ENCODE measurements at regions not wholly inside any gene's neighbourhood (a gene's known extent, or its start where the extent isn't known, plus 50 kb on each side); places are given as distances from the start of the nearest gene placed in this dataset.

DNA sequence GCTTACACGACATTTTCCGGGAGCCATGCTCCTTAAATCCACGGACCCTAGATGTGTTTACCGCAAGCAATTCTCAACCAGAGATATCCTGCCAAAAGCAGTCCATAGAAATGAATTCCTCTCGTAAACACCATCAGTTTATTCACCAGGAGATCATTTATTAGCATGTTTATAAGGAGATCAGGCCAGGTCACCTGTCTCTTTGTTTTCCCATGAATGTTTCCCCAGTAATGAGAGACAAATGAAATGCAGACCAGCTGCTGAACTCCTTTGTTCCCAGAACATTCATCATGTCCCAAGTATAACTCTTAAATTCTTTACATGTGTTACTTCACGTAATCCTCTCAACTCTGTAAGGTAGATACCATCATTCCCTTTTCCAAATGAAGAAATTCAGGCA lies 137.1 kb downstream of the DDX53 start:
- no peak overlapping the region for H3K4me3 ChIP-seq (ENCODE audit: low read depth, low read length)
- no peak for DNase-seq (ENCODE audit: low read depth)
- TF ChIP-seq, protein P1, sequence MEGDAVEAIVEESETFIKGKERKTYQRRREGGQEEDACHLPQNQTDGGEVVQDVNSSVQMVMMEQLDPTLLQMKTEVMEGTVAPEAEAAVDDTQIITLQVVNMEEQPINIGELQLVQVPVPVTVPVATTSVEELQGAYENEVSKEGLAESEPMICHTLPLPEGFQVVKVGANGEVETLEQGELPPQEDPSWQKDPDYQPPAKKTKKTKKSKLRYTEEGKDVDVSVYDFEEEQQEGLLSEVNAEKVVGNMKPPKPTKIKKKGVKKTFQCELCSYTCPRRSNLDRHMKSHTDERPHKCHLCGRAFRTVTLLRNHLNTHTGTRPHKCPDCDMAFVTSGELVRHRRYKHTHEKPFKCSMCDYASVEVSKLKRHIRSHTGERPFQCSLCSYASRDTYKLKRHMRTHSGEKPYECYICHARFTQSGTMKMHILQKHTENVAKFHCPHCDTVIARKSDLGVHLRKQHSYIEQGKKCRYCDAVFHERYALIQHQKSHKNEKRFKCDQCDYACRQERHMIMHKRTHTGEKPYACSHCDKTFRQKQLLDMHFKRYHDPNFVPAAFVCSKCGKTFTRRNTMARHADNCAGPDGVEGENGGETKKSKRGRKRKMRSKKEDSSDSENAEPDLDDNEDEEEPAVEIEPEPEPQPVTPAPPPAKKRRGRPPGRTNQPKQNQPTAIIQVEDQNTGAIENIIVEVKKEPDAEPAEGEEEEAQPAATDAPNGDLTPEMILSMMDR (conservative IDR thresholded peaks at IDR 0.05; ENCODE audit: low read depth, low read length), result no peak

DNA sequence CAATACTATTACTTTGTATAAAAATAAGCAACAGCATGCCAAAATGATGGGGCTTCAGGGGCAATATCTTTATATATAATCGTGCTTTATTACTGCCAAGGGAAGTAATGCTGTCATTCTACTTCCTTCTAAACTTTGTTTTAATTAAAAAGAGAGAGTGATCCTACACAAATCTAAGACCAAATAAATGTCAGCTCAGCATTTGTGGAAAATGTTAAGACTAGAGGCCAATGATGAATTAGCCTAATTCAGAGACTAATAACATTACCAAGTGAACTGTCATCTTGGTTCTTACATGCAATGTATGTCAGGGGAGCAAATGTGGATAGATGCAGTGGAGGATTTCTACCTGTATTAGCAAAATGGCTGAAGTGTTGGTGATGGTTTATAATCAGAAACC lies 166.4 kb upstream of the PTCHD1 start:
- H3K4me3 ChIP-seq (ENCODE audit: low read depth, low read length), result no peak overlapping the region
- TF ChIP-seq, protein P1 (conservative IDR thresholded peaks at IDR 0.05; ENCODE audit: low read depth, low read length), result no peak
- DNase-seq (ENCODE audit: low read depth), result no peak

DNA sequence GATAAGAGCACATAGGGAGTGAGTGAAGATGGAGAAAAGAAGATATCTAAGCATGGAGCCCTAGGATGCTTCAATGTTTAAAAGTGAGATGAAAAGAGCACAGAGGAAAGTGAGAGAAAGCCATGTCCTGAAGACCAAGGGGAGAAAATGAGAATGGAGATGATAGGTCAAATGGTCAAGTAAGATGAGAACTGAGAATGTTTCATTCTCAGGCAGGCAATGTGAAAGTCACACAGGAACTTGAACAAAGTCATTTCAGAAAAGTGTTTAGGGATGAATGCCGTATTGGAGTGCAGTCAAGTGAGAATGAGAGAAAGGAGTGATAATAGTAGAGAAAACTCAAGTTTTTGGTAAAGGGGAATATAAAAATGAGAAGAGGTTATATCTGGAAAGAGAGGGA lies 148.7 kb upstream of the PTCHD1 start:
- TF ChIP-seq, protein P1 (conservative IDR thresholded peaks at IDR 0.05; ENCODE audit: low read depth, low read length), result no peak
- DNase-seq (ENCODE audit: low read depth), result no peak
- H3K4me3 ChIP-seq (ENCODE audit: low read depth, low read length), result no peak overlapping the region

DNA sequence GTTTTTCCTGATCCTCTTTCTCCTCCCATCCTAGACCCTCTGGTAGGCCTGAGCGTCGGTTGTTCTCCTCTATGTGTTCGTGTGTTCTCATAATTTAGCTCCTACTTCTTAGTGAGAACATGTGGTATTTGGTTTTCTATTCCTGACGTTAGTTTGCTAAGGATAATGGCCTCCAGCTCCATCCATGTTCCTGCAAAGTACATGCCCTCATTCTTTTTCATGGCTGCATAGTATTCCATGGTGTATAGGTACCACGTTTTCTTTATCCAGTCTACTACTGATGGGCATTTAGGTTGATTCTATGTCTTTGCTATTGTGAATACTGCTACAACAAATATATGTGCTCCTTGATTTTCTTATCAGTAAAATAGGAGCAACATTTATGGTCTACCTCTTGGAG lies 146.8 kb upstream of the PTCHD1 start:
- no peak overlapping the region for H3K4me3 ChIP-seq (ENCODE audit: low read depth, low read length)
- no peak for DNase-seq (ENCODE audit: low read depth)
- TF ChIP-seq, protein P1 (conservative IDR thresholded peaks at IDR 0.05; ENCODE audit: low read depth, low read length), result no peak

DNA sequence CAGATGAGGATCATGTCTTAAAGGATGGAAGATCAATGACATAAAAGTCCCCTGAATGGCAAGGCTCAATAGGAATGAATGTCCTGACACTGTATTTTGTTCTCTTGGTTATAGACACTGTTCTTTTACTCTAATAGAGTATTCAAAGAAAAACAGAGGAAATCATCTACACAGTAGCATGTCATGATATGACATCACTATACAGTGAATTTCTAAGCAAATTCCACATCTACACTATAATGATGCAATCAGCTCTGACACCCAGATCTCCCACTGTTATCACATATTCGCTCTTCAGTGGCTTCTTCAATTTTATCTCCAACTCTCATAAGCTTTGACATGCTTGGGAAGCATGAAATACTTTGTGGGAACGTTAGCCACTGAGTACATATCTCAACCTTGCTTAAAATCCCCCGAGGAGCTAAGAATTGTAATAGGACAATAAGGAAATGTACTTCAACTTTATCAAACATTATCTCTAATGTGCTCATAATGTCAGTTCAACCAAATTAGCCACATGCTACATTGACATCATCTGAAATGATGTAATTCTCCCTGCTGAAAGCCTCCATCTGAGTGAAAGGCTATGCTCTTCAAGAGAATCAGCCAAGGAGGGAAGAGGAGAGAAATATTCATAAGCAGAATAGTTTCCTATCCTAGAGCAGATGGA lies 139.6 kb upstream of the PTCHD1 start:
- no peak for DNase-seq (ENCODE audit: low read depth)
- TF ChIP-seq, protein P1 (conservative IDR thresholded peaks at IDR 0.05; ENCODE audit: low read depth, low read length), result no peak
- H3K4me3 ChIP-seq (ENCODE audit: low read depth, low read length), result no peak overlapping the region

DNA sequence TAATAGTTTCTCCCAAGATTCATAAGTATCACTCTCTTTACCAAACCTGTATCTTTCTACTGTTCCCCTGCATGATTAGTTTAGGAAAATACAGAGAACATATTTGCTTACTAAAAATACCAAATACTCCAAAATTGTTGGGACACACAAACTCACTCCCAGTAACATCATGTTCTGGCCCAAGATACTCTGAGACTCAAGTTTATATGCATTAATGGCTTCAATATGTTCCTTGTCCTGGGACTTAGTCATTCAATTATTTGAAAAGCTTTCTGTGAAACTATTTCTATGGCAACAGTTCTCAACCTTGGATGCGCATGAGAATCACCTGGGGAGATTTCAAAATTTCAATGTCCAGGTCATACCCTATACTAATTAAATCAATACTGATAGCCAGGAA lies 138.9 kb upstream of the PTCHD1 start:
- no peak overlapping the region for H3K4me3 ChIP-seq (ENCODE audit: low read depth, low read length)
- TF ChIP-seq, protein P1 (conservative IDR thresholded peaks at IDR 0.05; ENCODE audit: low read depth, low read length), result no peak
- DNase-seq (ENCODE audit: low read depth), result no peak

DNA sequence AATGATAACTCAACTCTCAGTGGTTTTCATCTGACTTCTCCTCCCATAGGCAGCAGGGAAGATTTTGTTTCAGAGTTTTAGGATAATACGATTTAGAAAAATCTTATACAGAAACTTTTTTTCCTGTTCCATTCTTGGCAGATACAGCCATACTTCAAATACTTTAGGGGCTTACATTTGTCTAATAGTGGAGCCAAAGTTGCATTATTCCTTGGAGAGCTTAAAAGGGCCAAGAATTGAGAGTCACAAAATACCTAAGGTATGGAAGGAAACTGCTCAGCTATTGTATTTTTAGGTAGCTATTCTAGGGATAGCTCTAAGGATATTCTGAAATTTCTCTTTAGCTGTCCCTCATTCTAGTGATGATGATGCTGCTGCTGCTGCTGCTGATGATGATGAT lies 132.9 kb upstream of the PTCHD1 start:
- H3K4me3 ChIP-seq (ENCODE audit: low read depth, low read length), result no peak overlapping the region
- TF ChIP-seq, protein P1 (conservative IDR thresholded peaks at IDR 0.05; ENCODE audit: low read depth, low read length), result no peak
- no peak for DNase-seq (ENCODE audit: low read depth)
